HG02678 (cell line): ENCODE measurements at regions not wholly inside any gene's neighbourhood (a gene's known extent, or its start where the extent isn't known, plus 50 kb on each side); places are given as distances from the start of the nearest gene placed in this dataset.
A peak's percentile ranks its signal among the peaks of the same experiment; 100 is the strongest.

Source experiments
- ATAC-seq: cut with Tn5 transposase; IDR thresholded peaks from one replicate; pipeline ENCODE4 v1.9.1; 2021; ENCODE audit warnings: mild to moderate bottlenecking, moderate library complexity; ENCODE audit not compliant: unreplicated experiment

DNA sequence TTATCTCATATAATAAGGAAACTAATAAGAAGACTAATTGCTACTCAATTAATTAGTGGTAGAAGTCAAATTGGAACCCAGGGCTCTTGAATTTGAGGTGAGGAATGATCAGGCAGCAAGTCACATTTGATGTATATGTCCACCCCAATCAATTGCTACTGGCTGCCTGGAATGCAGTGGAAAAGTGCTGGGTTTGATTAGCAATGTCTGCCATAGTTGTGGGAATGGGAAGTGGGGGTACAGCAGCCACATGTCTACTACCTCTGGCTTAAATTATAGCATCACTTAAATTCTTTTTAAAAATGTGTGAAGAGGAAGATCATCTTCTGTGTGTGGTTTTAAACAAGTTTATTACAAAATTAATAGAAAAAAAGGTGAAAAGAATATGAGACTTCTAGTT, 50.8 kb upstream of the NAV2 start:
- ATAC-seq, result no peak

DNA sequence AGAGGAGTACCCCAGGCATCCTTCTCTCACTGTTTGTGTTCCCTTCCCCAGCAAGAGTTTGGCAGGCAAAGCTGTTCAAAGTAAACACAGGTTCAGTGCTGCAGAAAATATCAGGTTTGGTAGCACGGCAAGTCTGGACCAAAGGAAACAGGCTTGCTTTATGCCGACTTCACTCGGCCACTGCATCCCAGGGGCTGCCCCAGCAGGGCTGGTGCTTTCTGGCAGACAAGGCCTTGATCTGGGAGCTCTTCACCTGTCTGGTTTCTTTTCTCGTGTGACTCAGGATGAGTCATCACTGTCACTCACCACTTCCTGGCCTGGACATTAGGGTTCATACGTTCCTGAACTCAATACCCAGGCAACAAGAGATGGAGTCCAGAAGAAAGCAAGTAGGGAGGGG, 52.6 kb upstream of the NAV2 start:
- peak; percentile 100 for ATAC-seq

DNA sequence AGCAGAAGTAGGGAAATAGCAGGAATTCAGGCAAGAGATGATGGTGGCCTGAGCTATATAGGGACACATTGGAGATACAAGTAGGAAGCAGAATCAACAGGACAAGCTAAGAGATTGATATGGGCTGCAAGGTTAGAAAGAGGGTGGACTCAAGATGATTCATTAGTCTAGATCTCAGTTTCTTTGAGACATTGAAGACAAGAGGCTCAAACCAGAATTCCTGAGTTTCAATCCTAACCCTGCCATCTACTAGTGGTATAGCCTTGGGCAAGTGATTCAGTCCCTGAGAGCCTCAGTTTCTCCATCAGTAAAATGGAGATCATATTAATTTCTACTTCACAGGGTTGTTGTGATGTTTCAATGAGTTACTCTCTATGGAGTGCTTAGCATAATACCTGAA, 53.1 kb upstream of the NAV2 start:
- no peak for ATAC-seq

DNA sequence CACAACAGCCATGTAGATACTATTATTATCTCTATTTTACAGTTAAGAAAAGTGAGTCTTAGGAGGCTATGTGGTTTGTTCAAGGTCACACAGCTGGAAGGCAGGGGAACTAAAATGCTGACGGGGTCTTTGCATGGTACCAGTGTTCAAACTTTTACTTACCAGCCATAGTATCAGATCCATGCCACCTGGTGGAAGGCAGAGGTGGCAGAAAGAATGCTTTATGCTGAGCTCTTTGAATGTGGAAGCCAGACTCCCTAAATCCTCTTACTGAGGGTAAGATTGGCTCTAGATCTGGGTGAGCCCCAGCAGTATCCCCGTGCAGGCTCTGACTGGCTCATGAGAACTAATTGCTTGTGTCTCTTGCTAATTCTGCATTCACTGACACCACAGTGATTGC, 54.3 kb upstream of the NAV2 start:
- no peak for ATAC-seq

DNA sequence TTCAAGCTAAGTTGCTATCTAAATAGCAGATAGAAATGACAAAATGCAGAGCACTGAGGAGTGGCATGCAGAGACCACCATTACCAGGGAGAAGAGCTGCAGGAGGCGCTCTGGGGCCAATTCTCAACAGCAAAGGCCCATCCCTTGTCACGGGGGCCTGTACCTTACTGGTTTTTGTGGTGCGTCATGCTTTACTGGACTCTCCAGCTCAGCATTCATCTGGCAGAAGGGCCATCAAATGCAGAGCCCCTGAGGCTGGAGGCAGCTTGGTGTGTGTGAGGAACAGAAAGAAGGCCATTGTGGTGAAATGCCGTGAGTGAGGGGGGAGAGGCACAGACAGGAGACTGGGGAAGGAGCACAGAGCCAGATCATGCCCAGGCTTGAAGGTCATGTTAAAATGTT, 56.5 kb upstream of the NAV2 start:
- ATAC-seq, result no peak

DNA sequence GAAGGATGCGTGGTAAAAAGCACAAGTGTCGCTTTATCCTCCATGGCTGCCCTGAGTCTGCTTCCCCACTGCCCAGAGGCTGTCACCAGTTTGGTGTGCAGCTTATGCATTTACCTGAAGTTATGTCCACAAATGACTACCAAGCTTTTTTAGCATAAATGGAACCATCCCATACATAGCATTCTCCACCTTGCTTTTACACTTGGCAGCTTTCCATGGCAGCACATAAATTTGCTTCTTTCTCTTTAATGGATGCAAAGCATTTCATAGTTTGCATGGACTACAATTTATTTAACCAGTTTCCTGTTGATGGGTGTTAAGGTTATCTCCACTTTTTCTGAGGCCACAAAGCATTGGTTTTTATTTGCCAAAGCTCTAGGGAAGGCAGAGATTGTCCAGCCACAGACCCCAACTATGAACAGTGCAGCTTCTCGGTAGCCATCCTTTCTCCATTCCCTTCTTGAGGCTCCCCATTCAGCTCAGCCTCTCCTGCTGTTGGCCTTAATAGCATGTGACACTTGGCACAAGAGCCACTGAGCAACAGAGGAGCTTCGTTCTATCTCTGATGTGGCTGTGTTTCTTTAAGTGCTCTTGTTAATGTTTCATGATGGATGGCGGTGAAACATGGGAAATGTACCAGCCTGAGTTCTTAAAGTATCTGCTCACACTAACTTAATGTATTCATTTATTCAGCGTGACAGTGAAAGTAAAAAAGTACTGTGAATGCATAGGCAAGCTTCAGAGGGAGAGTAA, 59.8 kb upstream of the NAV2 start:
- no peak for ATAC-seq

DNA sequence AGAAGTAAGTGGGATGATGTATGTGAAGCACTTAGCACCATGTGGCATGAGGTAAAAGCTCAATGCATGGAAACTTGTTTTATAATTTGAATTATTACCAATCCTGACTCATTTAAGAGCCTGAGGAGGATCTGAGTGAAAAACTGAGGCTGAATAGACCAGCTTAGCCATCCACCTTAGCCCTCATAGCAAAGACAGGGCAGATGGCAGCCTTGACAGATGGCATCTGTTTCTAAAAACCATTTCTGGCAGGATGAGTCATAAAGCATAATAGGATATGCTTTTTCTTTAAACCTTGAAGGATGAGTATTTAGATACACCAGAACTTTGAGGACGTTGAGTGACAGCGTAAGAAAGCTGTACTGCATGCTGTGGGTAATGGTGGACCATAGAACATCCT, 61.0 kb upstream of the NAV2 start:
- ATAC-seq, result no peak

DNA sequence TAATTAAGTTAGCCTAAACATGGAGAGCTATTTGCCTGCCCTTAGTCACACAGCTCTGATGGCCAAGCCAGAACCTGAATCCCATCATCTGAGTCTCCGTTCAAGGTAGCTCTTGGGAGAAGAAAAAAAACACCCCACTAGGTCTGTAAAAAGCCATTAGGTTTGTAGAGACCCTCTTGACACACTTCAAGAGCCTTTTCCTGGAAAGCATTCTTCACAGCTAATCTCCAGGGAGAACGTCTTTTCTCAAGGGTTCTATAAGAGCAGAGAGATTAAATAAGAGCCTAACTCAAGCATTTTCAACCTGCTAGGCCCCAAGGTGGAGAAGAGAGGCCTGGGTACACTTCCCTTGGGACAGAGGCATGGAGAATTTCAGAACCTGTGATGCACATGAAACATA, 61.6 kb upstream of the NAV2 start:
- ATAC-seq, result no peak

DNA sequence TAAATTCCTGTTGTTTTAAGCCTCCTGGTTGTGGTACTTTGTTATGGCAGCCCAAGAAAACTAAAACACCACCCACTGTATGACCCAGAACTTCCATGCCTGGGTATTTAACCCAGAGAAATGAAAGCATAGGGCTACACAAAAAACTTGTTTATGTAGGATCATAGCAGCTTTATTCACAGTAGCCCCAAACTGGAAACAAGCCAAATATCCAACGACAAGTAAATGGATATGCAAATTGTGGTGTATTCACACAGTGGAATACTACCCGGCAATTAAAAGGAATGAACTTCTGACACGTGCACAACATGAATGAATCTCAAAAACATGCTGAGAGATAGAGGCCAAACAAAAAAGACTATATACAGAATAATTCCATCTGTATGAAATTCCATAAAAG, 62.2 kb upstream of the NAV2 start:
- no peak for ATAC-seq

DNA sequence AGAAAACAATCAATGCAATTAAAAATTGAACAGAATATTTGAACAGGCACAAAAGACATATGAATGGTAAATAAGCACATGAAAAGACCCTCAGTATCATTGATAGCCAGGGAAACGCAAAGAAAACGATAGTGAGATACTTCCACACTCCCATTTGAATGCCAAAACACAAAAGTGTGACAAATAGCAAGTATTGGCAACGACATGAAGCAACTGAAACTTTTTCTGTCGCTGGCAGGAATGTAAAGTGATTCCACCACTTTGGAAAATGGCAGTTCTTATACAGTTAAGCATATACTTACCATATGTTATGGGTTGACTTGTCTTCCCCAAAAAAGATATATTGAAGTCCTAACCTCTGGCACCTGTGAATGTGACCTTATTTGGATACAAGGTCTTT, 62.9 kb upstream of the NAV2 start:
- no peak for ATAC-seq

DNA sequence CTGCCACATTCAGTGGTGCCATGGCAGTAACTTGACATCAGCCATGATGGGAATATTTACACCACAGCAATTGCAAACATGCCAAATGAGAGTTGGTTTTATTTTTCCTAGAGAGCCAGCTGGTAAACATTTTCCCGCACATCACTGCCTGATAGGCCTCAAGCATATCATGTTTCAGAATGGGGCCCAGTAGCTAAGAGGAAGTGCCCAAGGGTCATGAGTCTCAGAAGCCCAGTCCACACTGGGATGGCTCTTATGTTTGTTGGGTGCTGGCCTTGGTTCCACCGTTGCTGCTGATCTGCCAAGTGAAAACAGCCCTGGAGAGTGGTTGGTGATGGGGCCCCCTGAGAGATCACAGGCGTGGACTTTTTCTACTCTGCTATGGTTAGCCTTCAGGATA, 64.3 kb upstream of the NAV2 start:
- no peak for ATAC-seq

DNA sequence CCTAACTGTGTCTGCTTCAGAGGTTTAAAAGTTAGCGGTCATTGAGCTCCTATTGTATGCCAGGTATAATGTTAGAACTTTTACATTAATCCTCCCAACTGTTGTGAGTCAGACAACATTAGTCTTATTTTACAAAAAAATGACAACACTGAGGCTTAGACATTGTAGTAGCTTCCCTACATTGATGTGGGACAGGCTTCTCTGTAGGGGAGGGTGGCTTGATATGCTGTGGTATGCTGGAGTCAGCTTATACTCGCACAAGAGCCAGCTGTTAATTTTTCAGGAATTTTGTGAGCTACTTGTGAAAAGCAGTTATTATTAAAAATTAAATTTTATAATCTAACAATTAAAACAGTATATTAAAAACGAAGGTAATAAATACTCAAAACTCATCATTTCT, 64.8 kb upstream of the NAV2 start:
- ATAC-seq, result no peak

DNA sequence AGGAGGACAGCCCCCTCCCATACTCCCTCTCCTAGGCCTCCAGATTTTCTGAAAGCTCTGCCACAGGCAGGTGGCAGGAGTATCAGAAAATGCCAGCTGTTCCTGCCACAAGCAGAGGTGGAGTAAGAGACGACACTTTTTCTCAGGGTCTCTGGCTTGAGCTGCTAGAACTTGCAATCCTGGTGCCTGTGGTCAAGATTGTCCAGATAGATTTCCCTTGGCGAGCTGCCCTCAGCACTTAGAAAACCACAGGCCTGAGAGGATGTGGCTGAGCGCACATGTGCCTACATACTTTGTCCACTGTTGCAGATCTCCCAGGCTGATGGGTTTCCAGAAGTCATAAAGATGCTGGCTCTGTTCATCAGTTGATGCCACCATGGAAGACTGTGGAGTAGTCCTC, 65.7 kb upstream of the NAV2 start:
- no peak for ATAC-seq

DNA sequence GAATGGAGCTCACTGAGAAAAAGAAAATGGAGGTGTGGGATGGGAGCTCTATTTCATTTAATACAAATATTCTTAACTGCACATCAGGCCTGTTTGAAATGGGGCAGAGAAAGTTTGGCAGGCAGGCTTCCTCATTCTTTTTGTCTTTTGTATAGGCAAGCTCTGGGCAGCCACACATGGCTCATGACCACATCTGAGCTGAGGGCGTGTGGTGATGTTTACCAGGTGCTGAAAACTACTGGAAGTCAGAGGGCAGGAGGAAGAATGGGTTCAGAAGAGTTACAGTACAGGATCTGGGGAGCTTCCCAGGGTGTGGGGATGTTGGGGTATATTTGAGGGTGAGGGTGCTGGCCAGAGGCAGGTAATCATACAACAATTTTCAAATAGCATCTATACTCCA, 66.3 kb upstream of the NAV2 start:
- ATAC-seq, result no peak

DNA sequence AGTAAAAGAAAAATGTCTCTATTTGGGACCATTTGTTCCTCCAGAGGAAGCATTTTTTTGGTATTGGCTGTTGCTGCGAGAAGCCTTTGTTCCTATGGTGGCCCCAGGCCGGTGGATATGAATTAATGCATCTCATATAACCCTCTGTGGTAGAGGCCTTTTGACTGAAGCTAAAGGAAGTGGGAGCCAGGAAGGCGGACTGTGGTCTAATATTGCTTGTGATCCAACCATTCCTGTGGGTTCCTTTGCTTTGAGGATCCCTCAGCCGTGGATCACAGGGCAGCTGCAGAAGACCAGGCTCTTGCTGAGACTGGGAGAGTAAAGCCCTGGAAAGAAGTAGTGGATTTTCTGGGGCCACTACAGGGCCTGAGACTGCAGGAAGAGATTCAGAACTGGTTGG, 68.3 kb upstream of the NAV2 start:
- ATAC-seq, result no peak

DNA sequence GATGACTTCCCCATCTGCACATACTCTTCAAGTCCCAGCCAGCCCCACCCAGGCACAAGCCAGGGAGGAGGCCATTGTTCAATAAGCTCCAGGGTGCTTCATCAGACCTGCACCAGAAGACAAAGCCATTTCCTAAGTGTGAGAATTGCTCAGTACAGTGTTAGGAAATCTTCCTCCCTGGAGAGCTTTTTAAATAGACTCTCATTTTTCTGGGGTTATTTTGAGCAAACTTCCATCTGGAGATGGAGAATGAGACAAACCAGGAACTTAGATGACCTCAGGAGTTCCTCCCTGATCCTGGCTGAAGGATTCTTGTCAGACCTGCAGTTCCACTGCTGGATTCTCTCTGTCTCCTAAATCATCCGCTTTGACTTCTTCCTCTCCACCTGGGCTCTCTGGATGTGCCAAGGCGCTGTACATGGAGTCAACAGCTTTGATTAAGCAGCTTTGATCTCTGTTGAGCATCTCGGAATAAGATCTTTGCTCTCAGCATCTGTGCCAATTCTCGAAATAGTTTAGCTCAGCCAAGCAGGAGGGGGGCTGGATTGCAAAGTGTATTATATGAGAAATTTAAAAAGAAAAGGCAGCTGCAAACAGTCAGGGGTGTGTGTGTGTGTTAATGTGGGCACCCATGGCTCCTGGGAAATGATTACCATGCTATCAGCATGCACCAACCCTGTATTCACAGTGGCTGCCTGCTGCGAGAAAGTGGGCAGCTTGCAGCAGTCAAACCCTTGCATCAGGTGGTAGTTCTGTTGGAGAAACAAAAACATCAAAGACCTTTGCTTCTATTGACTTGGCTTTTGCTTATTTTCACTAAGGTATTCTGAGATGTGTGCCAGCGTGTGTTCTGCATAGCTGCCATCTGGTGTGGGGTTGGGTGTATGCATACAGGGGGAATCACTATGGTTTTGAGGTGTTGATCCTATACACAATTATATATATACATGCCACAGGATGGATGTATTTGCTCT, 70.2 kb upstream of the NAV2 start:
- ATAC-seq, result no peak

DNA sequence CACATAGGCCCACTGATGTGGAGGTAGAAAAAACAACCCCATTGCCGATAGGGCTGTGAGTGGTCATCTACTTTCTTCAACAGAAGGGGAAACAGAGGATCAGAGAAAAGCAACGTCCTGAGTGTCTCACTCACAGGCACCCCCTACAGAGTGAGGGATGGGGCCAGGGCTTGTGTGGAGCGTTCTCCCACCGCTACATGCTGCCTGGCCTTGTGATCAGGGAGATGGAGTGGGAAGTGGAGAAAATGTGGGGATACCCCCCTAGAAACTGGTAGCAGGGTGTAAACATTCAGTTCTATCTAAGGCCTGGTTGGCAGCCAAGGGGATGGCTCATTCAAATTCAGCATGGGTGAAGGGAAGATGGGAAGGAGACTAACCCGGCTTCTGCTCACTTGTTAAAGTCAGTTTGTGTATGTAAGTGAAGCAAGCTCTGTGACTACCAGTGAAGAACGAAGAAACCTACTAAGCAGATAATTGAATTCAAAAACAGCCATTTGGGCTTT, 73.0 kb upstream of the NAV2 start:
- no peak for ATAC-seq

DNA sequence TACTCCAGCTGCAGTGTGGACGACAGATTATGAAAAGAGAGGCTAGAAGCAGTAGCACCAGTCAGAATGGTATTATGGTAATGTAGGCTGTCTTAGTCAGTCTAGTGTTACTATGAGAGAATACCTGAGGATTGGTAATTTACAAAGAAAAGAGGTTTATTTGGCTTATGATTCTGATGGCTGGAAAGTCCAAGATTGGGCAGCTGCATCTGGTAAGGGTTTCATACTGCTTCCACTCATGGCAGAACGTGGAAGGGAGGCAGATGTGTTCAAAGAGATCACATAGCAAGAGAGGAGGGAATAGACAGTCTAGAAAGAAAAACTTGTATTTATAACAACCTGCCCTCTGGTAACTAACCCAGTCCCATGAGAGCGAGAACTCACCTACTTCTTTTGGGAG, 77.3 kb upstream of the NAV2 start:
- no peak for ATAC-seq

DNA sequence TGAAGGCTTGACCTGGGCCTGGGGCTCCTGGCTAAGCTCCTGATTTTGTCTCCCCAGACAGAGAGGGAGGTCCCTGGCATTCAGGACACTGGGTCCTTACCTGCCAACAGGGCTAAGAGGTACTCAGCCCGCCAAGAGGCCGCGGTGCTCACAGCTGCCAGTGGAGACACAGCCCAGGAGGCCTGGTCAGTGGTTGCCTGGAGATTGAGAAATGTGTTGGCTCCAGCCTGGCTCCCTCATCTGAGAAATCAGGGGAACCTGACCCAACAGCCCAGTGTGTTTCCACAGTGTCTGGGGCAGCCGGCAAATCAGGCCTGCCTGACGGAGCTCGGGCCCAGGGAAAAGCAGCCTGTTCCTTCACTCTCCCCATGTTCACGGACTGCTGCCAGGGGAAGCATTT, 79.4 kb upstream of the NAV2 start:
- no peak for ATAC-seq

DNA sequence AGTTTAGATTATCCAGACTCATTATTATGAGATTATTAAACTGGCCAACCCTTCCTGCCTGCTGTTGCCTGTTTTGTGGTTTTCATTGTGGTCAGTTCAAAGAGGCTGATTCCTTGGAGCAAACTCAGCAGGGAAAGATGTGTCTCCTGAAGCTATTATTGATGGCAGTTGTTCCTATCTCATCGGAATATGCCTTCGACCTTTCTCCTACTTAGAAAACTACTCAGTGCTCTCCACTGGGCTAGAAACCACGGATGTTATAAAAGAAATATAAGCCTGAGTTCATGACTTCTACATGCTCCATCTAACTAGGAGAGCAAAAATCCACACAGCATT, 80.2 kb upstream of the NAV2 start:
- no peak for ATAC-seq

DNA sequence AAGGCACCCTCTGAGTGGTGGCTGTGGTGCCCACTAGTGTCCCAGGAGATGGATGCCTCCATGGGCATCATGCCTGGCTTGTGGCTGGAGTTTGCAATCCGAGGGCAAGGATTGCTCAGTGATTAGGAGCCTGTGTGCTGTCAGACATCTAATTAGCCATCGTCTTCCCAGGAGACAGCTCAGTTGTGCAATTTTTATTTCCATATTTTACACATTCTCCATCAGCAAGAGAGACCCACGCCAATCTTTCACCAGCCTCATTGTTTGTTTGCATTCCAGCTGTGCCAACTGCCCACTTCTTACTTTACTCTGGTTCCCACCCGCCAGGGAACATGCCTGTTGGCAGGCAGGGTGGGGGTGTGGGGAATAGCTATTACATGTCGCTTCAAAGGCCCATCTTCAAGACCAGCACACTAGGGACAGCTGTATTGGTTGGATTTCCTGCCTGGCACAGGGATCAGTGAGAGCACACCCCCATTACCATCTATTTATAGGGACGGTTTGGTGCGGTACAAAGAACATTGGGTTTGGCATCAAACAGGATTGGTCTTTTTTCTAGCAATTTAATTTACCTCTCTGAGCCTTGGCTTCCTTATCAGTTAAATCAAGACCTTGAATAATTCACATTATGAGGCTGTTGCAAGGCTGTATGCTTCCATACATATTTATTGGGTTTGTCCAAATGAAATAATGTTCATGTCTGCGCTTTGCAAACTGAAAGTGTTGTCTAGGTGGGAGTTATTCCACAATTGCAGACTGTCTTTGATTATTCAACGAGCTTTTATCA, 80.7 kb upstream of the NAV2 start:
- ATAC-seq, result no peak
